SK-N-SH (cell line): ENCODE measurements at regions not wholly inside any gene's neighbourhood (a gene's known extent, or its start where the extent isn't known, plus 50 kb on each side); places are given as distances from the start of the nearest gene placed in this dataset.
"Not testable (repeated sequence)": the region's sequence is repeated elsewhere in the genome, so short reads cannot be mapped to it uniquely, and the experiment has no call there.

ENCODE experiments used
- CTCF ChIP-seq: fragments of 200-600 bp; sonication (generic); IDR thresholded peaks from 2 replicates; pipeline ENCODE4 v1.6.1; 2017; ENCODE audit warnings: antibody characterized with exemption, mild to moderate bottlenecking, moderate library complexity
- EP300 ChIP-seq, 2 experiments: IDR thresholded peaks; 2 replicates each; pipeline versions ENCODE4 v1.4.0 to v1.6.1; 2012; ENCODE audit warnings: borderline replicate concordance in 1 of 2, low read depth in 1 of 2, low read length in 1 of 2
- MXI1 ChIP-seq: IDR thresholded peaks from 2 replicates; pipeline ENCODE4 v1.6.1; 2012; ENCODE audit warnings: mild to moderate bottlenecking, low read depth, low read length, improper control_type of control experiment
- POLR2AphosphoS5 ChIP-seq: IDR thresholded peaks from 2 replicates; pipeline ENCODE4 v1.6.1; 2012; ENCODE audit warnings: low read depth, low read length
- RAD21 ChIP-seq: IDR thresholded peaks from 2 replicates; pipeline ENCODE4 v1.6.1; 2012; ENCODE audit warnings: mild to moderate bottlenecking, low read length
- RCOR1 ChIP-seq: fragments of 150-350 bp; IDR thresholded peaks from 2 replicates; pipeline ENCODE4 v1.6.1; 2017; ENCODE audit warnings: antibody characterized with exemption, low read length
- ZBTB33 ChIP-seq: IDR thresholded peaks from 2 replicates; pipeline ENCODE4 v1.4.0; 2012; ENCODE audit warnings: low read depth, borderline replicate concordance

GRCh38 chr12:131286301-131286700, 332.6 kb downstream of the ADGRD1 start:
- not testable (repeated sequence) for TF ChIP-seq RCOR1; EP300 (IDR thresholded peaks at IDR 0.05; ENCODE audit: borderline replicate concordance in 1 of 2, low read depth in 1 of 2, low read length in 1 of 2); CTCF; ZBTB33; POLR2AphosphoS5; MXI1; RAD21
